AG04449 (cell line): ENCODE measurements at regions not wholly inside any gene's neighbourhood (a gene's known extent, or its start where the extent isn't known, plus 50 kb on each side); places are given as distances from the start of the nearest gene placed in this dataset.

Experiments used
- CTCF ChIA-PET: fragments of 350-600 bp; formaldehyde crosslinking; extraction: SDS; loops from one replicate; lab custom pipeline; 2021; ENCODE audit warnings: antibody characterized with exemption; lab: Yijun Ruan, JAX
- POLR2A ChIA-PET: fragments of 400-600, 350-600 bp; formaldehyde crosslinking; extraction: SDS; loops from one replicate; lab custom pipeline; 2020; ENCODE audit warnings: antibody characterized with exemption, inconsistent platforms; lab: Yijun Ruan, JAX
- DNase-seq: peaks from one replicate; pipeline ENCODE4 v3.0.0-alpha.2; 2010; ENCODE audit warnings: low read depth, low spot score
- H3K4me3 ChIP-seq: 2 replicates; pipeline ENCODE4 v1.5.1; 2011; ENCODE audit warnings: low read depth, mild to moderate bottlenecking, control low read depth, low read length
- TF ChIP-seq, protein P1 (sequence below): IDR thresholded peaks from one replicate; pipeline ENCODE4 v1.5.1; 2011; ENCODE audit warnings: mild to moderate bottlenecking, moderate library complexity, low read length, control low read depth, inconsistent platforms; ENCODE audit not compliant: insufficient read depth; ENCODE audit errors: missing control alignments

GRCh38 chr5:159559337-159559736 is 229.1 kb upstream of the IL12B start:
- CTCF ChIA-PET: interaction anchor here (0.9 to 1.5 kb wide), 2 partner anchors 10 to 12 kb away, joined by 3 to 5 read pairs; no protein-coding TSS in a partner anchor
- no peak for DNase-seq
- no peak overlapping the region for H3K4me3 ChIP-seq
- TF ChIP-seq, protein P1, sequence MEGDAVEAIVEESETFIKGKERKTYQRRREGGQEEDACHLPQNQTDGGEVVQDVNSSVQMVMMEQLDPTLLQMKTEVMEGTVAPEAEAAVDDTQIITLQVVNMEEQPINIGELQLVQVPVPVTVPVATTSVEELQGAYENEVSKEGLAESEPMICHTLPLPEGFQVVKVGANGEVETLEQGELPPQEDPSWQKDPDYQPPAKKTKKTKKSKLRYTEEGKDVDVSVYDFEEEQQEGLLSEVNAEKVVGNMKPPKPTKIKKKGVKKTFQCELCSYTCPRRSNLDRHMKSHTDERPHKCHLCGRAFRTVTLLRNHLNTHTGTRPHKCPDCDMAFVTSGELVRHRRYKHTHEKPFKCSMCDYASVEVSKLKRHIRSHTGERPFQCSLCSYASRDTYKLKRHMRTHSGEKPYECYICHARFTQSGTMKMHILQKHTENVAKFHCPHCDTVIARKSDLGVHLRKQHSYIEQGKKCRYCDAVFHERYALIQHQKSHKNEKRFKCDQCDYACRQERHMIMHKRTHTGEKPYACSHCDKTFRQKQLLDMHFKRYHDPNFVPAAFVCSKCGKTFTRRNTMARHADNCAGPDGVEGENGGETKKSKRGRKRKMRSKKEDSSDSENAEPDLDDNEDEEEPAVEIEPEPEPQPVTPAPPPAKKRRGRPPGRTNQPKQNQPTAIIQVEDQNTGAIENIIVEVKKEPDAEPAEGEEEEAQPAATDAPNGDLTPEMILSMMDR: no peak
- POLR2A ChIA-PET: no interaction called here

- POLR2A ChIA-PET: no interaction called here
- TF ChIP-seq, protein P1: no peak
- no peak for DNase-seq
- no peak overlapping the region for H3K4me3 ChIP-seq
- CTCF ChIA-PET: interaction anchor here (1.5 kb wide), 1 partner anchor 11 kb away, joined by 5 read pairs; no protein-coding TSS in a partner anchor
Observed at GRCh38 chr5:159560088-159560487, 229.8 kb upstream of the IL12B start.

GRCh38 chr5:159564031-159564430 is 233.7 kb upstream of the IL12B start:
- ChIA-PET CTCF (no interaction called here), POLR2A (no interaction called here)
- no peak for DNase-seq
- no peak overlapping the region for H3K4me3 ChIP-seq
- TF ChIP-seq, protein P1: no peak

DNA sequence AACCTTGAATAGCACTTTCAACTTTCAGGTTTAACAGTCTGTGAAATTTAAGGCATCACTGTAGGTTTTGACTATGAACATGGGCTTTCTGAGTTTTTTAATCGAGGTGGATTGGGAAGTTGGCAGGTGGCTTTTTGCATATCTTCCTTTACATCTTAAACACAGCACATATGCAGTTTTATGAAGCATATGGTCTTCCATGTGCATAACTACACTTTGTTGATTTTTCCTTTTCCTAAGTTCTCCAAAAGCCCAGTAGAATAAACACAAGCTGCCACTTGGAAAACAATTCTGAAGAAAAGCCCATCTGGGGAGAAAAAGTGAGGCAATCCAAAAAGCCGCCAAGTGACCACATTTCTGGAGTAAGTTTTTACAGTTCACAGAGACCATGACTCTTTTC is 236.5 kb upstream of the IL12B start:
- TF ChIP-seq, protein P1: no peak
- ChIA-PET CTCF (no interaction called here), POLR2A (no interaction called here)
- no peak overlapping the region for H3K4me3 ChIP-seq
- no peak for DNase-seq

- CTCF ChIA-PET: no interaction called here
- POLR2A ChIA-PET: no interaction called here
- TF ChIP-seq, protein P1: no peak
- no peak for DNase-seq
- H3K4me3 ChIP-seq: no peak overlapping the region
Observed at GRCh38 chr5:159567461-159567860, 237.2 kb upstream of the IL12B start.

GRCh38 chr5:159571501-159572244 is 241.4 kb upstream of the IL12B start:
- TF ChIP-seq, protein P1: no peak
- no peak overlapping the region for H3K4me3 ChIP-seq
- ChIA-PET CTCF (interaction anchor here (0.6 to 1.7 kb wide), 4 partner anchors 9 to 415 kb away, joined by 3 to 4 read pairs (median 3); no protein-coding TSS in a partner anchor), POLR2A (no interaction called here)
- DNase-seq: no peak
